ENCODE measurements at regions not wholly inside any gene's neighbourhood (a gene's known extent, or its start where the extent isn't known, plus 50 kb on each side); places are given as distances from the start of the nearest gene placed in this dataset.
A peak's percentile ranks its signal among the peaks of the same experiment; 100 is the strongest.

DNA sequence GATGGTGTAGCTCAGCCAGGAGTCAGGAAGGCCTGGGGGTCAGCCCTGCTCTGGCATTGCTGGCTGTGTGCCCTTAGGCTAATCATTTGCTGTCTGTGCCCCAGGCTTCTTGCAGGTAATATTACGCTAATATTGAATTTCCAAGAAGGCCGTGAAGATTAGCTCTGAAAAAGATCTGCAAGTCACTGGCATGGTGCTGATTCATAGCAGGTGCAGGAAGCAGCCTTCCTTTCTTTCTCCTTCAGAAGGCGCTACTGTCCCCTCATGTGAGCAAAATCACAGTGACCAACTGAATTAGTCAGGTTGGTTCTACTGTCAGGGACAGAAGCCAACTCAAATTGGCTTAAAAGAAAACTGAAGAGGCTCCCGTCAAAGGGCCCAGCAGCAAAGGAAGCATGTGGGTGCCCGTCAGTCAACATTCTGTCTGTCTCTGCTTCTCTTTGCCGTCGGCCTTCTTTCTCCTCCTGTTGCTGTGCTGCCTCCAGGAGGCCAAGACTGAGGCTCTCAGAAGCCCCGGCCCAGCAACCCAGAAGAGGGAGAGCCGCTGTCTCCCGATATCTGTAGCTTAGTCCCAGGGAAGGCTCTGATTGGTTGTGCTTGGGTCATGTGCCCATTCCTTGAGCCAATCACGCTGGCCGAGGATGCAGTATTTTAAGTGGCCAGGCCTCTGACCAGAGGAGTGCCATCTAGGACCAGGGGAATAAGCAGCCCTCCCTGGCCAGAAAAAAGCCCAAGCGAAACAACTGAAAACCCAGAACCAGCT is 67.8 kb upstream of the NEURL1B start (continued):
- TF ChIP-seq, protein P1, sequence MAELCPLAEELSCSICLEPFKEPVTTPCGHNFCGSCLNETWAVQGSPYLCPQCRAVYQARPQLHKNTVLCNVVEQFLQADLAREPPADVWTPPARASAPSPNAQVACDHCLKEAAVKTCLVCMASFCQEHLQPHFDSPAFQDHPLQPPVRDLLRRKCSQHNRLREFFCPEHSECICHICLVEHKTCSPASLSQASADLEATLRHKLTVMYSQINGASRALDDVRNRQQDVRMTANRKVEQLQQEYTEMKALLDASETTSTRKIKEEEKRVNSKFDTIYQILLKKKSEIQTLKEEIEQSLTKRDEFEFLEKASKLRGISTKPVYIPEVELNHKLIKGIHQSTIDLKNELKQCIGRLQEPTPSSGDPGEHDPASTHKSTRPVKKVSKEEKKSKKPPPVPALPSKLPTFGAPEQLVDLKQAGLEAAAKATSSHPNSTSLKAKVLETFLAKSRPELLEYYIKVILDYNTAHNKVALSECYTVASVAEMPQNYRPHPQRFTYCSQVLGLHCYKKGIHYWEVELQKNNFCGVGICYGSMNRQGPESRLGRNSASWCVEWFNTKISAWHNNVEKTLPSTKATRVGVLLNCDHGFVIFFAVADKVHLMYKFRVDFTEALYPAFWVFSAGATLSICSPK (IDR thresholded peaks at IDR 0.05; ENCODE audit: borderline replicate concordance) = no peak
- TF ChIP-seq DDX20 (tag; IDR thresholded peaks at IDR 0.05; ENCODE audit: low read depth) (no peak), ZNF3 (CRISPR knock-in tag; IDR thresholded peaks at IDR 0.05) (no peak), KDM2B (CRISPR knock-in tag; IDR thresholded peaks at IDR 0.05) (no peak), ZNF584 (CRISPR knock-in tag; IDR thresholded peaks at IDR 0.05; ENCODE audit: low read depth) (no peak), ETS2 (tag; IDR thresholded peaks at IDR 0.05; ENCODE audit: borderline replicate concordance, poor library complexity, severe bottlenecking) (no peak), NFE2 (IDR thresholded peaks at IDR 0.05; ENCODE audit: low read depth) (peak; percentile 52), ZNF764 (CRISPR knock-in tag; IDR thresholded peaks at IDR 0.05; ENCODE audit: low read depth) (no peak), HSF4 (CRISPR knock-in tag; IDR thresholded peaks at IDR 0.05; ENCODE audit: borderline replicate concordance) (no peak)
- TF ChIP-seq, protein P2, sequence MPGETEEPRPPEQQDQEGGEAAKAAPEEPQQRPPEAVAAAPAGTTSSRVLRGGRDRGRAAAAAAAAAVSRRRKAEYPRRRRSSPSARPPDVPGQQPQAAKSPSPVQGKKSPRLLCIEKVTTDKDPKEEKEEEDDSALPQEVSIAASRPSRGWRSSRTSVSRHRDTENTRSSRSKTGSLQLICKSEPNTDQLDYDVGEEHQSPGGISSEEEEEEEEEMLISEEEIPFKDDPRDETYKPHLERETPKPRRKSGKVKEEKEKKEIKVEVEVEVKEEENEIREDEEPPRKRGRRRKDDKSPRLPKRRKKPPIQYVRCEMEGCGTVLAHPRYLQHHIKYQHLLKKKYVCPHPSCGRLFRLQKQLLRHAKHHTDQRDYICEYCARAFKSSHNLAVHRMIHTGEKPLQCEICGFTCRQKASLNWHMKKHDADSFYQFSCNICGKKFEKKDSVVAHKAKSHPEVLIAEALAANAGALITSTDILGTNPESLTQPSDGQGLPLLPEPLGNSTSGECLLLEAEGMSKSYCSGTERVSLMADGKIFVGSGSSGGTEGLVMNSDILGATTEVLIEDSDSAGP (CRISPR knock-in tag; IDR thresholded peaks at IDR 0.05) = no peak
- TF ChIP-seq, protein P3, sequence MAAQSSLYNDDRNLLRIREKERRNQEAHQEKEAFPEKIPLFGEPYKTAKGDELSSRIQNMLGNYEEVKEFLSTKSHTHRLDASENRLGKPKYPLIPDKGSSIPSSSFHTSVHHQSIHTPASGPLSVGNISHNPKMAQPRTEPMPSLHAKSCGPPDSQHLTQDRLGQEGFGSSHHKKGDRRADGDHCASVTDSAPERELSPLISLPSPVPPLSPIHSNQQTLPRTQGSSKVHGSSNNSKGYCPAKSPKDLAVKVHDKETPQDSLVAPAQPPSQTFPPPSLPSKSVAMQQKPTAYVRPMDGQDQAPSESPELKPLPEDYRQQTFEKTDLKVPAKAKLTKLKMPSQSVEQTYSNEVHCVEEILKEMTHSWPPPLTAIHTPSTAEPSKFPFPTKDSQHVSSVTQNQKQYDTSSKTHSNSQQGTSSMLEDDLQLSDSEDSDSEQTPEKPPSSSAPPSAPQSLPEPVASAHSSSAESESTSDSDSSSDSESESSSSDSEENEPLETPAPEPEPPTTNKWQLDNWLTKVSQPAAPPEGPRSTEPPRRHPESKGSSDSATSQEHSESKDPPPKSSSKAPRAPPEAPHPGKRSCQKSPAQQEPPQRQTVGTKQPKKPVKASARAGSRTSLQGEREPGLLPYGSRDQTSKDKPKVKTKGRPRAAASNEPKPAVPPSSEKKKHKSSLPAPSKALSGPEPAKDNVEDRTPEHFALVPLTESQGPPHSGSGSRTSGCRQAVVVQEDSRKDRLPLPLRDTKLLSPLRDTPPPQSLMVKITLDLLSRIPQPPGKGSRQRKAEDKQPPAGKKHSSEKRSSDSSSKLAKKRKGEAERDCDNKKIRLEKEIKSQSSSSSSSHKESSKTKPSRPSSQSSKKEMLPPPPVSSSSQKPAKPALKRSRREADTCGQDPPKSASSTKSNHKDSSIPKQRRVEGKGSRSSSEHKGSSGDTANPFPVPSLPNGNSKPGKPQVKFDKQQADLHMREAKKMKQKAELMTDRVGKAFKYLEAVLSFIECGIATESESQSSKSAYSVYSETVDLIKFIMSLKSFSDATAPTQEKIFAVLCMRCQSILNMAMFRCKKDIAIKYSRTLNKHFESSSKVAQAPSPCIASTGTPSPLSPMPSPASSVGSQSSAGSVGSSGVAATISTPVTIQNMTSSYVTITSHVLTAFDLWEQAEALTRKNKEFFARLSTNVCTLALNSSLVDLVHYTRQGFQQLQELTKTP (IDR thresholded peaks at IDR 0.05; ENCODE audit: low read depth in 1 of 2, partially characterized antibody in 2 of 2) = no peak
- TF ChIP-seq, protein P4, sequence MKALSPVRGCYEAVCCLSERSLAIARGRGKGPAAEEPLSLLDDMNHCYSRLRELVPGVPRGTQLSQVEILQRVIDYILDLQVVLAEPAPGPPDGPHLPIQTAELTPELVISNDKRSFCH (CRISPR knock-in tag; IDR thresholded peaks at IDR 0.05) = no peak
- TF ChIP-seq, protein P4 (tag; IDR thresholded peaks at IDR 0.05) = no peak
- TF ChIP-seq, protein P5, sequence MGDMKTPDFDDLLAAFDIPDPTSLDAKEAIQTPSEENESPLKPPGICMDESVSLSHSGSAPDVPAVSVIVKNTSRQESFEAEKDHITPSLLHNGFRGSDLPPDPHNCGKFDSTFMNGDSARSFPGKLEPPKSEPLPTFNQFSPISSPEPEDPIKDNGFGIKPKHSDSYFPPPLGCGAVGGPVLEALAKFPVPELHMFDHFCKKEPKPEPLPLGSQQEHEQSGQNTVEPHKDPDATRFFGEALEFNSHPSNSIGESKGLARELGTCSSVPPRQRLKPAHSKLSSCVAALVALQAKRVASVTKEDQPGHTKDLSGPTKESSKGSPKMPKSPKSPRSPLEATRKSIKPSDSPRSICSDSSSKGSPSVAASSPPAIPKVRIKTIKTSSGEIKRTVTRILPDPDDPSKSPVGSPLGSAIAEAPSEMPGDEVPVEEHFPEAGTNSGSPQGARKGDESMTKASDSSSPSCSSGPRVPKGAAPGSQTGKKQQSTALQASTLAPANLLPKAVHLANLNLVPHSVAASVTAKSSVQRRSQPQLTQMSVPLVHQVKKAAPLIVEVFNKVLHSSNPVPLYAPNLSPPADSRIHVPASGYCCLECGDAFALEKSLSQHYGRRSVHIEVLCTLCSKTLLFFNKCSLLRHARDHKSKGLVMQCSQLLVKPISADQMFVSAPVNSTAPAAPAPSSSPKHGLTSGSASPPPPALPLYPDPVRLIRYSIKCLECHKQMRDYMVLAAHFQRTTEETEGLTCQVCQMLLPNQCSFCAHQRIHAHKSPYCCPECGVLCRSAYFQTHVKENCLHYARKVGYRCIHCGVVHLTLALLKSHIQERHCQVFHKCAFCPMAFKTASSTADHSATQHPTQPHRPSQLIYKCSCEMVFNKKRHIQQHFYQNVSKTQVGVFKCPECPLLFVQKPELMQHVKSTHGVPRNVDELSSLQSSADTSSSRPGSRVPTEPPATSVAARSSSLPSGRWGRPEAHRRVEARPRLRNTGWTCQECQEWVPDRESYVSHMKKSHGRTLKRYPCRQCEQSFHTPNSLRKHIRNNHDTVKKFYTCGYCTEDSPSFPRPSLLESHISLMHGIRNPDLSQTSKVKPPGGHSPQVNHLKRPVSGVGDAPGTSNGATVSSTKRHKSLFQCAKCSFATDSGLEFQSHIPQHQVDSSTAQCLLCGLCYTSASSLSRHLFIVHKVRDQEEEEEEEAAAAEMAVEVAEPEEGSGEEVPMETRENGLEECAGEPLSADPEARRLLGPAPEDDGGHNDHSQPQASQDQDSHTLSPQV (IDR thresholded peaks at IDR 0.05) = no peak
